Neural progenitor cell (in vitro differentiated cells): ENCODE measurements at regions not wholly inside any gene's neighbourhood (a gene's known extent, or its start where the extent isn't known, plus 50 kb on each side); places are given as distances from the start of the nearest gene placed in this dataset.

Experiments used
- EZH2 ChIP-seq: fragments of 200-600 bp; sonication (generic); IDR thresholded peaks from 2 replicates; pipeline ENCODE4 v1.6.1; 2017; ENCODE audit warnings: antibody characterized with exemption, mild to moderate bottlenecking, moderate library complexity
- TF ChIP-seq, protein P1 (sequence below): fragments of 200-600 bp; sonication (generic); IDR thresholded peaks from 2 replicates; pipeline ENCODE4 v1.5.1; 2017; ENCODE audit warnings: antibody characterized with exemption, mild to moderate bottlenecking

DNA sequence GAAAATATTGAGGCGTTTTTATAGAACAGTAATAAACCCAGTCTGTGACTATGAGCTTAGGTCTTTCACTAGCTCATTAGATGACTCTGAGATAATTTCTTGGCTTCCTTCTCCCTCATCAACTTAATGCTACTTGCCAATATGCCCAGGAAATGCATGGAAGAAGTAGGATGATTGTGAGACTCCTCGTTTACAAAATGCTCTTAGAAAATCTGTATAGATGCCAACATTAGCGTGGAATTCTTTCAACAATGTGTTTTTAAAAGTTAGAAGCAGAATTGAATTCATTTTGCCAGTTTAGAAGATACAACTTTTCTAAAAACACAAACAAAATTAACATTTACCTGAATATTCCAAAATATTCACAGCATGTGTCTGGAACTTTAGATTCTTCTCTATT, 424.6 kb downstream of the BTG1 start:
- TF ChIP-seq, protein P1, sequence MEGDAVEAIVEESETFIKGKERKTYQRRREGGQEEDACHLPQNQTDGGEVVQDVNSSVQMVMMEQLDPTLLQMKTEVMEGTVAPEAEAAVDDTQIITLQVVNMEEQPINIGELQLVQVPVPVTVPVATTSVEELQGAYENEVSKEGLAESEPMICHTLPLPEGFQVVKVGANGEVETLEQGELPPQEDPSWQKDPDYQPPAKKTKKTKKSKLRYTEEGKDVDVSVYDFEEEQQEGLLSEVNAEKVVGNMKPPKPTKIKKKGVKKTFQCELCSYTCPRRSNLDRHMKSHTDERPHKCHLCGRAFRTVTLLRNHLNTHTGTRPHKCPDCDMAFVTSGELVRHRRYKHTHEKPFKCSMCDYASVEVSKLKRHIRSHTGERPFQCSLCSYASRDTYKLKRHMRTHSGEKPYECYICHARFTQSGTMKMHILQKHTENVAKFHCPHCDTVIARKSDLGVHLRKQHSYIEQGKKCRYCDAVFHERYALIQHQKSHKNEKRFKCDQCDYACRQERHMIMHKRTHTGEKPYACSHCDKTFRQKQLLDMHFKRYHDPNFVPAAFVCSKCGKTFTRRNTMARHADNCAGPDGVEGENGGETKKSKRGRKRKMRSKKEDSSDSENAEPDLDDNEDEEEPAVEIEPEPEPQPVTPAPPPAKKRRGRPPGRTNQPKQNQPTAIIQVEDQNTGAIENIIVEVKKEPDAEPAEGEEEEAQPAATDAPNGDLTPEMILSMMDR: no peak
- no peak for TF ChIP-seq EZH2
